SK-N-SH (cell line): ENCODE measurements at regions not wholly inside any gene's neighbourhood (a gene's known extent, or its start where the extent isn't known, plus 50 kb on each side); places are given as distances from the start of the nearest gene placed in this dataset.

Source experiments
- CTCF ChIA-PET: fragments of 300-600, 350-600 bp; formaldehyde crosslinking; extraction: SDS; loops from one replicate; lab custom pipeline; 2021; lab: Yijun Ruan, JAX
- POLR2A ChIA-PET: fragments of 350-600 bp; sonication (Branson Sonifier 250); formaldehyde crosslinking; extraction: SDS; loops from one replicate; lab custom pipeline; 2020; ENCODE audit warnings: antibody characterized with exemption, inconsistent platforms; lab: Yijun Ruan, JAX
- DNase-seq: peaks from one replicate; pipeline ENCODE4 v3.0.0; 2012
- H2AFZ ChIP-seq: fragments of 200-600 bp; sonication (generic); 2 replicates; pipeline ENCODE4 v1.8.1; 2016; ENCODE audit warnings: antibody characterized with exemption, mild to moderate bottlenecking, low read depth
- H3F3A ChIP-seq: fragments of 200-600 bp; sonication (generic); replicated peaks from 2 replicates; pipeline ENCODE3; 2016; ENCODE audit warnings: antibody characterized with exemption, mild to moderate bottlenecking; ENCODE audit not compliant: insufficient read depth
- H3K27ac ChIP-seq, 2 experiments: fragments of 200-500 bp in 1 of 2; fragments of 200-600 bp in 1 of 2; sonication (Bioruptor generic) in 1 of 2; sonication (generic), shearing (Covaris generic) in 1 of 2; 2 replicates each; pipeline versions ENCODE4 v1.5.1 to v1.6.1; 2014 to 2016; ENCODE audit warnings: low read depth in 2 of 2, inconsistent platforms in 1 of 2, low read length in 1 of 2, mild to moderate bottlenecking in 1 of 2, mixed read lengths in 1 of 2
- H3K27me3 ChIP-seq: fragments of 200-600 bp; sonication (generic), shearing (Covaris generic); 2 replicates; pipeline ENCODE4 v1.6.1; 2016; ENCODE audit warnings: mixed run types; ENCODE audit not compliant: insufficient read depth
- H3K36me3 ChIP-seq, 2 experiments: fragments of 200-500 bp in 1 of 2; fragments of 200-600 bp in 1 of 2; sonication (Bioruptor generic) in 1 of 2; sonication (generic) in 1 of 2; replicated peaks in 1 of 2; 2 replicates each; pipeline versions ENCODE3 to v1.5.1; 2014 to 2016; ENCODE audit warnings: low read length in 1 of 2, mild to moderate bottlenecking in 1 of 2; ENCODE audit not compliant: insufficient read depth in 2 of 2, control insufficient read depth in 1 of 2
- H3K4me1 ChIP-seq, 2 experiments: fragments of 200-500 bp in 1 of 2; fragments of 200-600 bp in 1 of 2; sonication (Bioruptor generic) in 1 of 2; sonication (generic), shearing (Covaris generic) in 1 of 2; 2 replicates each; pipeline versions ENCODE4 v1.5.1 to v1.6.1; 2014 to 2016; ENCODE audit warnings: low read depth in 1 of 2, low read length in 1 of 2, mixed run types in 1 of 2; ENCODE audit not compliant: insufficient read depth in 2 of 2, control insufficient read depth in 1 of 2
- H3K4me2 ChIP-seq: fragments of 200-600 bp; sonication (generic), shearing (Covaris generic); 2 replicates; pipeline ENCODE4 v1.6.1; 2017; ENCODE audit warnings: mixed run types
- H3K4me3 ChIP-seq, 2 experiments: fragments of 200-500 bp in 1 of 2; fragments of 200-600 bp in 1 of 2; sonication (Bioruptor generic) in 1 of 2; sonication (generic), shearing (Covaris generic) in 1 of 2; 2 replicates each; pipeline versions ENCODE4 v1.5.1 to v1.8.1; 2014 to 2016; ENCODE audit warnings: low read depth in 2 of 2, inconsistent platforms in 1 of 2, low read length in 1 of 2, mild to moderate bottlenecking in 1 of 2, mixed read lengths in 1 of 2, moderate library complexity in 1 of 2
- H3K79me2 ChIP-seq: fragments of 200-600 bp; sonication (generic); 2 replicates; pipeline ENCODE4 v1.8.1; 2017; ENCODE audit warnings: mild to moderate bottlenecking; ENCODE audit not compliant: insufficient read depth
- H3K9ac ChIP-seq: fragments of 200-600 bp; sonication (generic); 2 replicates; pipeline ENCODE4 v1.6.1; 2017; ENCODE audit warnings: mixed run types
- H3K9me2 ChIP-seq: fragments of 200-600 bp; sonication (generic); 2 replicates; pipeline ENCODE4 v1.6.1; 2017; ENCODE audit warnings: mixed run types
- H3K9me3 ChIP-seq: fragments of 200-600 bp; sonication (generic); 2 replicates; pipeline ENCODE4 v1.6.1; 2017; ENCODE audit warnings: mixed run types, mild to moderate bottlenecking, moderate library complexity
- H4K20me1 ChIP-seq: fragments of 200-600 bp; sonication (generic); 2 replicates; pipeline ENCODE4 v1.6.1; 2017; ENCODE audit warnings: mild to moderate bottlenecking, mixed run types; ENCODE audit not compliant: insufficient read depth
- CHD2 ChIP-seq: fragments of 150-350 bp; IDR thresholded peaks from 2 replicates; pipeline ENCODE4 v1.6.1; 2018; ENCODE audit warnings: low read length; ENCODE audit not compliant: partially characterized antibody
- ELF1 ChIP-seq: IDR thresholded peaks from 2 replicates; pipeline ENCODE4 v1.4.0; 2012
- EZH2phosphoT487 ChIP-seq: fragments of 200-600 bp; sonication (generic); IDR thresholded peaks from 2 replicates; pipeline ENCODE4 v1.6.1; 2017; ENCODE audit warnings: low read depth, mixed run types, mild to moderate bottlenecking, antibody characterized with exemption, moderate library complexity, borderline replicate concordance
- FOSL2 ChIP-seq: IDR thresholded peaks from 2 replicates; pipeline ENCODE4 v1.4.0; 2012; ENCODE audit warnings: low read depth, mild to moderate bottlenecking, moderate library complexity, borderline replicate concordance
- FOXJ3 ChIP-seq: sonication (generic); formaldehyde crosslinking; IDR thresholded peaks from 2 replicates; pipeline ENCODE4 v1.5.1; 2020; ENCODE audit warnings: mild to moderate bottlenecking, missing genetic modification reagents
- FOXM1 ChIP-seq: IDR thresholded peaks from 2 replicates; pipeline ENCODE4 v1.4.0; 2012; ENCODE audit warnings: low read depth, mild to moderate bottlenecking
- GATA2 ChIP-seq: sonication (generic); formaldehyde crosslinking; IDR thresholded peaks from 2 replicates; pipeline ENCODE4 v1.5.0; 2020; ENCODE audit warnings: mild to moderate bottlenecking, missing genetic modification reagents
- MXI1 ChIP-seq: IDR thresholded peaks from 2 replicates; pipeline ENCODE4 v1.6.1; 2012; ENCODE audit warnings: mild to moderate bottlenecking, low read depth, low read length, improper control_type of control experiment
- NFIC ChIP-seq: IDR thresholded peaks from 2 replicates; pipeline ENCODE4 v1.4.0; 2012; ENCODE audit warnings: borderline replicate concordance
- NRF1 ChIP-seq: IDR thresholded peaks from 2 replicates; pipeline ENCODE4 v1.6.1; 2012; ENCODE audit warnings: low read depth, mild to moderate bottlenecking, low read length
- RAD21 ChIP-seq: IDR thresholded peaks from 2 replicates; pipeline ENCODE4 v1.6.1; 2012; ENCODE audit warnings: mild to moderate bottlenecking, low read length
- RCOR1 ChIP-seq: fragments of 150-350 bp; IDR thresholded peaks from 2 replicates; pipeline ENCODE4 v1.6.1; 2017; ENCODE audit warnings: antibody characterized with exemption, low read length
- SMC3 ChIP-seq: IDR thresholded peaks from 2 replicates; pipeline ENCODE4 v1.6.1; 2012; ENCODE audit warnings: low read depth, low read length, improper control_type of control experiment
- TCF12 ChIP-seq: IDR thresholded peaks from 2 replicates; pipeline ENCODE4 v1.4.0; 2012
- WGBS: methylation state at CpG from one replicate; pipeline ENCODE4 v1.1.6; 2017; ENCODE audit warnings: low lambda C conversion rate; 5-methylcytosine and 5-hydroxymethylcytosine counted together
- TF ChIP-seq, protein P1 (sequence below): fragments of 200-600 bp; sonication (generic); IDR thresholded peaks from 2 replicates; pipeline ENCODE4 v1.6.1; 2017; ENCODE audit warnings: antibody characterized with exemption, mild to moderate bottlenecking, moderate library complexity
- TF ChIP-seq, protein P2 (sequence below): fragments of 150-350 bp; IDR thresholded peaks from 2 replicates; pipeline ENCODE4 v1.6.1; 2017; ENCODE audit warnings: antibody characterized with exemption, low read length, low read depth, borderline replicate concordance
- TF ChIP-seq, protein P3 (sequence below): IDR thresholded peaks from 2 replicates; pipeline ENCODE4; 2012
- TF ChIP-seq, protein P4 (sequence below): IDR thresholded peaks from 2 replicates; pipeline ENCODE4 v1.4.0; 2012; ENCODE audit warnings: low read depth, borderline replicate concordance
- TF ChIP-seq, protein P5 (sequence below): IDR thresholded peaks from 2 replicates; pipeline ENCODE4 v1.4.0; 2012; ENCODE audit warnings: low read depth
- TF ChIP-seq, protein P6 (sequence below): IDR thresholded peaks from 2 replicates; pipeline ENCODE4 v1.6.1; 2012; ENCODE audit warnings: mild to moderate bottlenecking, low read depth, low read length, moderate library complexity

DNA sequence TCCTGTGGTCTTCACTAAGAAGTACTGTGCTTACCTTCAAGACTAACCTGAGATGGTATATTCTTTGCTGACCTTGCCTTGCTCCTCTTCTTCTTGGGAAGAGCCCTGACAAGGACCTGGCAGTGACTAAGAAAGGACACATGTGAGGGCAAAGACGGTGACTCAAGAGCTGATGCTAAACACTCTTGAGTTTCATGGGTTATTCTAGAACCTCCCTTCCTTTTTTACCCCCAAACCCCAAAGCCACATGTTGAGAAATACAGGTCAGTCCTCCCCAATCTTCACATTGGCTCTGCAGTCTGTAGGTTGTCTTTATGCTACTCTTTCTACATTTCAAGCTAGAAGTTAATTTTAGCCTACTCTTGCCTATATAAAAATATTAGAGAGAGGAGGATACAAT is 200.6 kb downstream of the SEMA6D start:
- POLR2A ChIA-PET, result no interaction called here
- H3F3A ChIP-seq, result no peaks in the 10 kb centered on the region
- H3K4me2 ChIP-seq, result no peak overlapping the region
- CTCF ChIA-PET, result no interaction called here
- no peaks in the 10 kb centered on the region for H4K20me1 ChIP-seq
- no peak overlapping the region for H3K9ac ChIP-seq
- H3K4me3 ChIP-seq, result no peak overlapping the region
- WGBS, result 17% methylated on average over 1 of the region's 1 CpG
- H3K79me2 ChIP-seq, result no peaks in the 10 kb centered on the region
- no peaks in the 10 kb centered on the region for H3K9me2 ChIP-seq
- no peaks in the 10 kb centered on the region; a peak in 2 of 4 replicates for H3K4me1 ChIP-seq
- no peak overlapping the region for H3K27ac ChIP-seq
- H3K36me3 ChIP-seq, result no peaks in the 10 kb centered on the region
- no peaks in the 10 kb centered on the region for H3K27me3 ChIP-seq
- no peak overlapping the region for H2AFZ ChIP-seq
- no peaks in the 10 kb centered on the region for H3K9me3 ChIP-seq
- DNase-seq, result no peak
- TF ChIP-seq FOSL2, result no peak
- TF ChIP-seq FOXM1, result no peak
- no peak for TF ChIP-seq ELF1
- no peak for TF ChIP-seq RAD21
- no peak for TF ChIP-seq RCOR1
- TF ChIP-seq CHD2, result no peak
- no peak for TF ChIP-seq NFIC
- TF ChIP-seq EZH2phosphoT487, result no peak
- TF ChIP-seq, protein P1, sequence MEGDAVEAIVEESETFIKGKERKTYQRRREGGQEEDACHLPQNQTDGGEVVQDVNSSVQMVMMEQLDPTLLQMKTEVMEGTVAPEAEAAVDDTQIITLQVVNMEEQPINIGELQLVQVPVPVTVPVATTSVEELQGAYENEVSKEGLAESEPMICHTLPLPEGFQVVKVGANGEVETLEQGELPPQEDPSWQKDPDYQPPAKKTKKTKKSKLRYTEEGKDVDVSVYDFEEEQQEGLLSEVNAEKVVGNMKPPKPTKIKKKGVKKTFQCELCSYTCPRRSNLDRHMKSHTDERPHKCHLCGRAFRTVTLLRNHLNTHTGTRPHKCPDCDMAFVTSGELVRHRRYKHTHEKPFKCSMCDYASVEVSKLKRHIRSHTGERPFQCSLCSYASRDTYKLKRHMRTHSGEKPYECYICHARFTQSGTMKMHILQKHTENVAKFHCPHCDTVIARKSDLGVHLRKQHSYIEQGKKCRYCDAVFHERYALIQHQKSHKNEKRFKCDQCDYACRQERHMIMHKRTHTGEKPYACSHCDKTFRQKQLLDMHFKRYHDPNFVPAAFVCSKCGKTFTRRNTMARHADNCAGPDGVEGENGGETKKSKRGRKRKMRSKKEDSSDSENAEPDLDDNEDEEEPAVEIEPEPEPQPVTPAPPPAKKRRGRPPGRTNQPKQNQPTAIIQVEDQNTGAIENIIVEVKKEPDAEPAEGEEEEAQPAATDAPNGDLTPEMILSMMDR, result no peak
- TF ChIP-seq SMC3, result no peak
- TF ChIP-seq, protein P2, sequence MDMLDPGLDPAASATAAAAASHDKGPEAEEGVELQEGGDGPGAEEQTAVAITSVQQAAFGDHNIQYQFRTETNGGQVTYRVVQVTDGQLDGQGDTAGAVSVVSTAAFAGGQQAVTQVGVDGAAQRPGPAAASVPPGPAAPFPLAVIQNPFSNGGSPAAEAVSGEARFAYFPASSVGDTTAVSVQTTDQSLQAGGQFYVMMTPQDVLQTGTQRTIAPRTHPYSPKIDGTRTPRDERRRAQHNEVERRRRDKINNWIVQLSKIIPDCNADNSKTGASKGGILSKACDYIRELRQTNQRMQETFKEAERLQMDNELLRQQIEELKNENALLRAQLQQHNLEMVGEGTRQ, result no peak
- TF ChIP-seq, protein P3, sequence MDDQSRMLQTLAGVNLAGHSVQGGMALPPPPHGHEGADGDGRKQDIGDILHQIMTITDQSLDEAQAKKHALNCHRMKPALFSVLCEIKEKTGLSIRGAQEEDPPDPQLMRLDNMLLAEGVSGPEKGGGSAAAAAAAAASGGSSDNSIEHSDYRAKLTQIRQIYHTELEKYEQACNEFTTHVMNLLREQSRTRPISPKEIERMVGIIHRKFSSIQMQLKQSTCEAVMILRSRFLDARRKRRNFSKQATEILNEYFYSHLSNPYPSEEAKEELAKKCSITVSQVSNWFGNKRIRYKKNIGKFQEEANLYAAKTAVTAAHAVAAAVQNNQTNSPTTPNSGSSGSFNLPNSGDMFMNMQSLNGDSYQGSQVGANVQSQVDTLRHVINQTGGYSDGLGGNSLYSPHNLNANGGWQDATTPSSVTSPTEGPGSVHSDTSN, result no peak
- TF ChIP-seq GATA2 (CRISPR knock-in tag), result no peak
- TF ChIP-seq, protein P4, sequence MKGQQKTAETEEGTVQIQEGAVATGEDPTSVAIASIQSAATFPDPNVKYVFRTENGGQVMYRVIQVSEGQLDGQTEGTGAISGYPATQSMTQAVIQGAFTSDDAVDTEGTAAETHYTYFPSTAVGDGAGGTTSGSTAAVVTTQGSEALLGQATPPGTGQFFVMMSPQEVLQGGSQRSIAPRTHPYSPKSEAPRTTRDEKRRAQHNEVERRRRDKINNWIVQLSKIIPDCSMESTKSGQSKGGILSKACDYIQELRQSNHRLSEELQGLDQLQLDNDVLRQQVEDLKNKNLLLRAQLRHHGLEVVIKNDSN, result no peak
- no peak for TF ChIP-seq MXI1
- TF ChIP-seq, protein P5, sequence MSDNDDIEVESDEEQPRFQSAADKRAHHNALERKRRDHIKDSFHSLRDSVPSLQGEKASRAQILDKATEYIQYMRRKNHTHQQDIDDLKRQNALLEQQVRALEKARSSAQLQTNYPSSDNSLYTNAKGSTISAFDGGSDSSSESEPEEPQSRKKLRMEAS, result no peak
- TF ChIP-seq NRF1, result no peak
- TF ChIP-seq, protein P6, sequence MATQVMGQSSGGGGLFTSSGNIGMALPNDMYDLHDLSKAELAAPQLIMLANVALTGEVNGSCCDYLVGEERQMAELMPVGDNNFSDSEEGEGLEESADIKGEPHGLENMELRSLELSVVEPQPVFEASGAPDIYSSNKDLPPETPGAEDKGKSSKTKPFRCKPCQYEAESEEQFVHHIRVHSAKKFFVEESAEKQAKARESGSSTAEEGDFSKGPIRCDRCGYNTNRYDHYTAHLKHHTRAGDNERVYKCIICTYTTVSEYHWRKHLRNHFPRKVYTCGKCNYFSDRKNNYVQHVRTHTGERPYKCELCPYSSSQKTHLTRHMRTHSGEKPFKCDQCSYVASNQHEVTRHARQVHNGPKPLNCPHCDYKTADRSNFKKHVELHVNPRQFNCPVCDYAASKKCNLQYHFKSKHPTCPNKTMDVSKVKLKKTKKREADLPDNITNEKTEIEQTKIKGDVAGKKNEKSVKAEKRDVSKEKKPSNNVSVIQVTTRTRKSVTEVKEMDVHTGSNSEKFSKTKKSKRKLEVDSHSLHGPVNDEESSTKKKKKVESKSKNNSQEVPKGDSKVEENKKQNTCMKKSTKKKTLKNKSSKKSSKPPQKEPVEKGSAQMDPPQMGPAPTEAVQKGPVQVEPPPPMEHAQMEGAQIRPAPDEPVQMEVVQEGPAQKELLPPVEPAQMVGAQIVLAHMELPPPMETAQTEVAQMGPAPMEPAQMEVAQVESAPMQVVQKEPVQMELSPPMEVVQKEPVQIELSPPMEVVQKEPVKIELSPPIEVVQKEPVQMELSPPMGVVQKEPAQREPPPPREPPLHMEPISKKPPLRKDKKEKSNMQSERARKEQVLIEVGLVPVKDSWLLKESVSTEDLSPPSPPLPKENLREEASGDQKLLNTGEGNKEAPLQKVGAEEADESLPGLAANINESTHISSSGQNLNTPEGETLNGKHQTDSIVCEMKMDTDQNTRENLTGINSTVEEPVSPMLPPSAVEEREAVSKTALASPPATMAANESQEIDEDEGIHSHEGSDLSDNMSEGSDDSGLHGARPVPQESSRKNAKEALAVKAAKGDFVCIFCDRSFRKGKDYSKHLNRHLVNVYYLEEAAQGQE, result no peak
- TF ChIP-seq TCF12, result no peak
- TF ChIP-seq FOXJ3 (CRISPR knock-in tag), result no peak
- TF ChIP-seq, all 33 proteins: peak for 0
